ENCODE measurements at regions not wholly inside any gene's neighbourhood (a gene's known extent, or its start where the extent isn't known, plus 50 kb on each side); places are given as distances from the start of the nearest gene placed in this dataset.
"Not testable (repeated sequence)": the region's sequence is repeated elsewhere in the genome, so short reads cannot be mapped to it uniquely, and the experiment has no call there.

- H3K9me3 ChIP-seq: no peaks in the 10 kb centered on the region
- no peak for DNase-seq (ENCODE audit: low spot score in 2 of 2)
- H3K4me1 ChIP-seq: no peaks in the 10 kb centered on the region
- intact Hi-C loops (cut with DNase I; ENCODE audit: low total_unique reads): no loop called here
- TF ChIP-seq CTCF (IDR thresholded peaks at IDR 0.05): no peak
- TF ChIP-seq POLR2A (IDR thresholded peaks at IDR 0.05): no peak
- no peak for TF ChIP-seq POLR2AphosphoS5 (IDR thresholded peaks at IDR 0.05)
- H3K4me3 ChIP-seq: no peak overlapping the region
- no peaks in the 10 kb centered on the region for H3K36me3 ChIP-seq
- no peaks in the 10 kb centered on the region for H3K27me3 ChIP-seq
- no peak overlapping the region for H3K27ac ChIP-seq
These were observed 156.2 kb upstream of the TNRC6C start for GRCh38 chr17:77802333-77802615.

GRCh38 chr17:77802811-77803220 lies 155.7 kb upstream of the TNRC6C start:
- Histone ChIP-seq H3K4me3 (no peak overlapping the region), H3K9me3 (no peaks in the 10 kb centered on the region), H3K27me3 (no peaks in the 10 kb centered on the region), H3K4me1 (no peaks in the 10 kb centered on the region), H3K27ac (no peak overlapping the region), H3K36me3 (no peaks in the 10 kb centered on the region)
- intact Hi-C loops (cut with DNase I; ENCODE audit: low total_unique reads): no loop called here
- TF ChIP-seq CTCF (IDR thresholded peaks at IDR 0.05) (no peak), POLR2A (IDR thresholded peaks at IDR 0.05) (no peak), POLR2AphosphoS5 (IDR thresholded peaks at IDR 0.05) (no peak)
- DNase-seq (ENCODE audit: low spot score in 2 of 2): no peak

- TF ChIP-seq POLR2A (IDR thresholded peaks at IDR 0.05): no peak
- TF ChIP-seq CTCF (IDR thresholded peaks at IDR 0.05): no peak
- TF ChIP-seq POLR2AphosphoS5 (IDR thresholded peaks at IDR 0.05): no peak
- Histone ChIP-seq H3K9me3 (no peaks in the 10 kb centered on the region), H3K27me3 (no peaks in the 10 kb centered on the region), H3K27ac (no peak overlapping the region), H3K36me3 (no peaks in the 10 kb centered on the region), H3K4me1 (no peaks in the 10 kb centered on the region), H3K4me3 (no peak overlapping the region)
- no peak for DNase-seq (ENCODE audit: low spot score in 2 of 2)
- intact Hi-C loops (cut with DNase I; ENCODE audit: low total_unique reads): no loop called here
These were observed 154.8 kb upstream of the TNRC6C start for GRCh38 chr17:77803726-77804125.

GRCh38 chr17:77804796-77805426 lies 153.6 kb upstream of the TNRC6C start:
- H3K27me3 ChIP-seq: no peaks in the 10 kb centered on the region
- H3K4me1 ChIP-seq: no peaks in the 10 kb centered on the region
- H3K36me3 ChIP-seq: no peaks in the 10 kb centered on the region
- no peak for DNase-seq (ENCODE audit: low spot score in 2 of 2)
- intact Hi-C loops (cut with DNase I; ENCODE audit: low total_unique reads): no loop called here
- no peaks in the 10 kb centered on the region for H3K9me3 ChIP-seq
- TF ChIP-seq POLR2AphosphoS5 (IDR thresholded peaks at IDR 0.05) (no peak), POLR2A (IDR thresholded peaks at IDR 0.05) (no peak), CTCF (IDR thresholded peaks at IDR 0.05) (no peak)
- no peak overlapping the region for H3K4me3 ChIP-seq
- no peak overlapping the region for H3K27ac ChIP-seq

GRCh38 chr17:77805970-77806369 lies 152.5 kb upstream of the TNRC6C start:
- H3K4me3 ChIP-seq; H3K9me3 ChIP-seq; intact Hi-C loops (cut with DNase I; ENCODE audit: low total_unique reads); H3K36me3 ChIP-seq; DNase-seq (ENCODE audit: low spot score in 2 of 2); H3K27me3 ChIP-seq; H3K27ac ChIP-seq; H3K4me1 ChIP-seq: not testable (repeated sequence)

All from breast epithelium (tissue), 4 donors.